HG02981 (cell line): ENCODE measurements at regions not wholly inside any gene's neighbourhood (a gene's known extent, or its start where the extent isn't known, plus 50 kb on each side); places are given as distances from the start of the nearest gene placed in this dataset.

ENCODE experiments used
- ATAC-seq: cut with Tn5 transposase; IDR thresholded peaks from one replicate; pipeline ENCODE4 v1.9.1; 2021; ENCODE audit warnings: mild to moderate bottlenecking, moderate library complexity; ENCODE audit not compliant: unreplicated experiment

GRCh38 chr10:124346831-124347230 lies 71.9 kb downstream of the OAT start:
- no peak for ATAC-seq

DNA sequence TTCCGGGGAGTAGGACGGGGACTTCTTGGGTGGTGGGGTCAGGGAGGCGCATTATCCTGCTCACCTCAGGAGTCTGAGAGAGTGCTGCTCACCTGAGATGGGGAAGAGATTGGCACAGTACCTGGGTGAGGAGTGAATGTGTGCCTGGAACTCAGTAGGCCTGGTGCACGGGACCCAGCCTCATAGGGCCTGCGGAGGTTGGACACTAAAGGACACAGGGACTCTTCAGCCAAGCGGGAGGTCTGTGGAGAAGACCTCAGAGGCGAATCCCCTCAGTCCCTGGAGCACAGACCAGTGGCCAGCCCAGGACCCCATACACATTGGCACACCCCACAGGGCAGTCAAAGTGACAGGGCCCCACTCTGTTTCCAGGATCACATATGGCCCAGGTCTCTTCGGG lies 73.2 kb downstream of the OAT start:
- no peak for ATAC-seq

DNA sequence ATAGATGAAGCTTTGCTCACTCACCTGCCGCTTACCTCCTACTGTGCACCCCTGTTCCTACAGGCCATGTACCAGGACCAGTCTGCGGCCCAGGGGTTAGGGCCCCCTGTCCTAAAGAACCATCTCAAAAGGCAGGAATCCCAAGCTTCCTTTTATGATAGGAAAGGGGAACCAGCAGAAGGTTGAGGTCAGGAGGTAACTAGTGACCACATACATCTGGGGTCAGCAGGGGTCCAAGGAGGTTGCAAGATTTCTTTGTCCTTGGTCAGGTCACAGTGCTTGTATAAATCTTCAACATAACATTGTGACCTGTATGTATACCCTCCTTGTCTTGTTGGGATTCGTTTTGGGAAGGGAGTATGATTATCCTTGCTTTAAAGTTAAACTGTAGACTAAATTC lies 73.8 kb downstream of the OAT start:
- no peak for ATAC-seq

DNA sequence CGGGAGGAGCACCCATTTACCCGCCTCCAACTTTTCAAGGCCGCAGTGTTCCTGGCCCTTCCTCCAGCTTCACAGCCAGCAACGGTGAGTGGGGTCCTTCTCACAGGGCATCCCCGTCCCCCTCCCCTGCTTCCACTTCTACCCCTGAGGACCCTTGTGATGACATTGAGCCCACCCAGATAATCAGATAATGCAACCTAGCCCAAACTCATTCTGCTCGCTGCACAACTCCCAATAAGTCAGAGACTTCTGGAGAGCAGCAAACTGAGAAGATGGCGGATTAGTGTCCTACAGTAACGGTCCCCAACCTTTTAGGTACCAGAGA lies 74.5 kb downstream of the OAT start:
- ATAC-seq, result no peak

GRCh38 chr10:124343351-124344265 lies 75.1 kb downstream of the OAT start:
- no peak for ATAC-seq

DNA sequence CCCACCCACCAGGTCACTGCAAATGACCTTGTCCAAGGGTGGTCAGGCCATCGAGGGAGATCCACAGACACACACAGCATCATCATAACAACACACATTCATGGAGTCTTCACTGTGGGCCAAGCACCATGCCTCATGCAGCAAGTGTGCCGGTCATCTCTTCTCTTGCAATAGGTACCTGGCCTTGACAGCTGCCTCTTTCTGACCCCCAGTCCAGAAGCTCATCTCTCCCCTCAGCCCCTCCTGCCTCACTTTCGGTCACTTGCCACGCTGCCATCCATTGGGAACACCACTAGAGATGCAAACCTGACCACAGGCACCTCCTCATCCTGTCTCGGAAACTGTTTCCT lies 75.9 kb downstream of the OAT start:
- no peak for ATAC-seq

DNA sequence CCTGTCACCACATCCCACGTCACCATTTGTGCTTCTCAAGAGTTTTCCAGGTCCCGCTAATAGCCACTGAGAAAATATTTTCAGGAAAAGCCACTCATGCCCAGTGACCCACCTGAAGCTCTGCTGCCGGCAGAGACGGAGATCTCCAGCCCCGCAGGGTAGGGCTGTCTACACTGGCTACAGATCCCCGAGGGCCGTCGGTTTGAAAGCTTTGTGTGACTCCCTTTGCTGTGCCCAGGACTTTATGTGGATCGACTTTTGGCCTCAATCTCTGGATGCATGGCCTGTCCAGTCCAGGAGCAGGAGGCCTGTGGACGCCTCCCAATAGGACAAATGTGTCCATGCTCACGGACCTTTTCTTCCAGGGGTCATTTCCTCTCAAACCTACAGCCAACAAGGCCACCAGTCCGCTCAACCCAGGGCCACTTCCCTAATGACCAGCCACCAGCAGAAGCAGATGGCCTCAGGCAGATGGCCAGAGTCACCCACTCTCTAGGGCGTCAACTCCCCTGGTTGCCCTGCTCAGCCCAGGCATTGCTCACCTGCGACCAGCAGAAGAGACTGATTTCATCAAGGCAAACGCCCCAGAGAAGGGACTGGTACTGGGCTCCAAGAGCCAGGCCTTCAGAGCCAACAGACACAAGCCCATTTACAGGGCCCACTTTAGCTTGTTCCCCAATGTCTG lies 76.4 kb downstream of the OAT start:
- ATAC-seq, result no peak

DNA sequence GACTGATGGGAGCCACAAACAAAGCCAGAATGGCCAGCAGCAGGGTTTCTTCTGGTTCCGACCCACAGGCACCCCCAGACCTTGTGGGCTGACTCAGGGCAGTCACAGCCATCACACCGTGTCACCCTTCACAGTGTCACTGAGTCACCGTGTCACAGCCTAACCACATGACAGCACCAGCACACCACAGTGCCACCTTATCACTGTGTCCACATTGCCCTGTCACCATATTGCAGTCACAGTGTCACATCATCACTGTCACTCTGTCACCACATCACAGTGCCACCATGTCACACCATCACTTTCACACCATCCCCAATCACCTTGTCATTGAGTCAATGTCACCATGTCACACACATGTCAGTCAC lies 77.0 kb downstream of the OAT start:
- no peak for ATAC-seq

DNA sequence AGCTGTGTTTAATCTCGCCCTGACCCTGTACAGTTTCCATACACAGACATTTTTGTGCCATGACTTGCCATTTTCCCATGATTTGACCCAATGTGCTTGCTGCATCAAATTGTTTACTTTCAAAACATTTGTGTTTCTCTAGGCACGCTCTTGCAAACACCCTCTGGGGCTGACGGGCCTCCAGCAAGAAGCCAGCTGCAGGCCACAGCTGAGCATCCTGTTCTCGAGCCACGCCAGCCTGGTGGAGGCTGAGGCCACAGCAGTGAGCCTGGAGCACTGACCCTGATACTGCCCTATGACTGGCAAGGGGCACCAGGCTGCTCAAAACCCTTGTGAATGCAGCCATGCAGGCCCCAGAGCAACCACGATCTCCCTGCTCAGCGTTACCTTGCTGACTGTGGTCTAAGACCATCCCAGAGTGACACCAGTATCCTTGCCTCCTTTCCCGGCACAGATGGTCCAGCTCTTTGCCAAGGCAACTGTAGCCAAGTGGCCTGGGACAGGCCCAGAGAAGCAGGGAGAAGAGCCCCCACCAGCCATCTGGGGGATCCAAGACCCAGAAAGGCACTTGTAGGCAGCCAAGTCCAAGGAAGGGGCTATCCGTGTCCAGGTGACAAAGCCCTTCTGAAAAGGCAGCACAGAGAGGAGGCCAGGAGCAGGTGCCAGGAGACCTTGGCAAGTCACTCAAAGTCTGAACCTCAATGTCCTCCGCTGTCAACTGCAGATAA lies 78.5 kb downstream of the OAT start:
- ATAC-seq, result no peak

GRCh38 chr10:124339119-124340032 lies 79.3 kb downstream of the OAT start:
- no peak for ATAC-seq

DNA sequence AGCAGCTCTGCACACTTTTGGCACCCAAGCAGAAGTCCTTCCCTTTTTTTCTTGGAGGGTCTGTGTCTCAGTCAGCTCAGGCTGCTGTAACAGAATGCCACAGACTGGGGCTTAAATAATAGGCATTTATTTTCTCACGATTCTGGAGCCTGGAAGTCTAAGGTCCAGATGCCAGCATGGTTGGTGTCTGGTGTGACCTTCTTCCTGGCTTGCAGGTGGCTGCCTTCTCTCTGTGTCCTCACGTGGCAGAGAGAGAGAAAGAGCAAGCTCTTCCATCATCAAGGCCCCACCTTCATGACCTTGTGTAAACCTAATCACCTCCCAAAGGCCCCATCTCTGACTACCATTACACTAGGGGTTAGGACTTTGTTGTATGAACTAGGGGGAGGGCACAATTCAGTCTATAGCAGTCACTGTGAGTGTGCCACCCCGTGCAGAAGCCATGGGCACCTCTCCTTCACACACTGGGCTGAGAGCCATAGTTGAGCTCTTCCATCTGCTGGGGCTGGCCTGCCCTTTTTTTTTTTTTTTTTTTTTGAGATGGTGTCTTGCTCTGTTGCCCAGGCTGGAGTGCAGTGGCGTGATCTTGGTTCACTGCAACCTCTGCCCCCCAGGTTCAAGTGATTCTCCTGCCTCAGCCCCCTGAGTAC lies 80.3 kb downstream of the OAT start:
- ATAC-seq, result no peak

DNA sequence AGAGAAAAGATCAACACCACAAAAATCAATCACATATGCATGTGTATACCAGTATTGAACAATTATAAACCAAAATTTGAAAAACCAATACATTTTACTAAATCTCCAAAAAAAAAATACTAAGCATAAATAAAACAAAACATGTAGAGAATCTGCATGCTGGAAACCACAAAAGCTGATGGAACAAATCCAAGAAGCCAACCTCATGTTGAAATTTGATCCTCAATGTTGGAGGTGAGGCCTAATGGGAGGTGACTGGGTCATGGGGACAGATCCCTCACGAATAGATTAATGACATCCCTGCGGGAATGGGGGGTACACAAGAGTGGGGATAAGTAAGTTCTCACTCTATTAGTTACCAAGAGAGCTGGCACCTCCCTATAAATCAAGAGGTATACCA lies 82.5 kb downstream of the OAT start:
- ATAC-seq, result no peak

DNA sequence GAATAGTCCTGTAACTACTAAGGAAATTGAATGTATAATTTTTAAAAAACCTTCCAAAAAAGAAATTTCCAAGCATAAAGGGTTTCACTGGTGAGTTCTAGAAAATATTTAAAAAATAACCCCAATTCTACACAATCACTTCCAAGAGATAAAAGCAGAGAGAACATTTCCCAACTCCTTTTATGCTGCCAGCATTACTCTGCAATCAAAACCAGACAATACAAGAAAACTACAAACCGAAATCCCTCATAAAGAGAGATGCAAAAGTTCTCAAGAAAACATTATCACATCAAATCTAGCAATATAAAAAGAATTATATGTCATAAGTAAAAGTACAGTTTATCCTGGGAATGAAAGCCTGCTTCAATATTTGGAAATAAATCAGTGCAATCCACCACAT lies 84.8 kb downstream of the OAT start:
- no peak for ATAC-seq

GRCh38 chr10:124332426-124332825 lies 86.3 kb downstream of the OAT start:
- no peak for ATAC-seq

DNA sequence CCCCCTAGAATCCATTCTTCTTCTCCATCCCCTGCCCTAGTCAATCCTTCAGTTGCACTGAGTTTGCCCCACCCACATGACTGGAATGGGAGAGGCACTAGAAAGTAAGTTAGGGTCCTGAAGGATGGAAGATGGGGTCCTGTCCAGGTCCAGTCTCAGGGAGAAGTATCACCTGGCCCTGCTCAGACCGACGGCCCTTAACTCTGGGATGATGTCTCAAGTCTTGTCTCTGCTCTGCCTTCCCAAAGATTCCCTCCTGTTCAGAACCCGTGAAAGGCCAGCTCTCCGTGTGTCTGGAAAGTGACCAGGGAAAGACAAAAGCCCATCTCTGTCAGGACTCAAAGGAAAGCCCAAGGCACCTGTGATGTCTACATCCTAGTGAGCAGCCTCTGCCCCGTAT lies 88.8 kb downstream of the OAT start:
- no peak for ATAC-seq

DNA sequence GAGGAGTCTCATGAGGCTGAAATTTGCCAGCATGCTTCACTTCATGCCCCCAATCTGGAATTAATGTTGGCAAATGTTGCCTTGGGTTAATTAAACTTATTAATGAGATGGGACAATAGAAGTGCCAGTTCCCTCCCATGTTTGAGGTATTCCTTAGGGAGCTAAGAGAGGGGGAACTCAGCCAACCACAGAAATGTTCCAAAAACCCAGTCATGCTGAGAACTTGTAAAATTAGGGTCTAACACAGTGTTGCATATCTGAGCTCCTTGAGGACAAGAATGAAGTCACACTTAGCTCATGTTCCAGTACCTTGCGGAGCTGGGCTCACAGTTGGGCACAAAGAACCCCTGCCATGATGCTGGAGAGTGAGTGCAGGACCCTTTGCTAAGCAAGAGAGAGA lies 89.4 kb downstream of the OAT start:
- no peak for ATAC-seq

- no peak for ATAC-seq
These were observed 90.1 kb downstream of the OAT start for GRCh38 chr10:124328477-124329220.

DNA sequence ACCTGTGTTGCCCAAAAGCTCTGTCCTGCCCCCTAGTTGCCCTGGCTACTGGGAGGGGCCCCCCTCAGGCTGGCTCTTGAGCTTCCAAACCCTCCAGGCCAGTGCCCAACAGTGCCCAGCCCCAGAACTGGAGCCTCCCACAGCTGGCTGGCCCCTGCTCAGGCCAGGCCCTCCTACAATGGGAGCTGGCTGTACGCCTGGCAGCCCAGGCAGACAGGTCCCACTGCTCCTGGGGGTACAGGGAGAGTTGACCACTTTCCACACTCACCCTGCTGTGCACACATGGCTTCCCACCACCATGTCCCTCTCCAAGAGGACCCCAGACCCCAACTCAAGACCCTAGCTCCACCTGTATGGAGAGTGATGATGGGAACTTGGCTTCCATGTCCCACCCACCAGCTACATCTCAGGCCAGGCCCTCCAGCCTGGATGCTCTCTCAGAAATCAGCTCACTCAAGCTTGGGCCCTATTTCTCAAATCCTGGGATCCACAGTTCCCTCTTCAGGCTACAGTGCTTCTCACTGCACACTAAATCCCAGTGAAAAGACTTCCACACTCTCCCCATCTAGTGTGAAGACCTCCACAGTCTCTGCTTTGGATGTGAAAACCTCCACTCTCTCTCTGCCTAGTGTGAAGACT lies 92.6 kb downstream of the OAT start:
- ATAC-seq, result no peak

DNA sequence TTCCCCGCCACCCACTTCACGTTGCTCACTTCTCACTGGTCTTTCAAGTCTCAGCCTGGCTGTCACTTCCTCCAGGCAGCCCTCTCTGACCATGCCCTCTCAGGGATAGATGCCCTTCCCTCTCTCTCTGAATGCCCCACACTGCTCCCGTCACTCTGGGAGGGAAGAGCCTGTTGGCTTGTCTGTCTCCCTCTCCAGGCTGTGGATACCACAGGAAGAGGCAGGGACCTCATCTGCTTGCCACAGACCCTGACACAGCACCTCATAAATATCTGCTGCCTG lies 93.1 kb downstream of the OAT start:
- ATAC-seq, result no peak
